GM12878 (cell line): ENCODE measurements at regions not wholly inside any gene's neighbourhood (a gene's known extent, or its start where the extent isn't known, plus 50 kb on each side); places are given as distances from the start of the nearest gene placed in this dataset.

Source experiments
- ATAC-seq: fragments of 200-7000 bp; cut with Tn5 transposase; 3 replicates; pipeline ENCODE4 v1.9.1; 2020; ENCODE audit warnings: mild to moderate bottlenecking, moderate library complexity
- BruUV-seq: library from RNA; stranded (reverse); fragments of 400-500 nt; replicated peaks from 2 replicates; lab custom pipeline; 2021; lab: Mats Ljungman, UMichigan
- CTCF ChIA-PET: fragments of 300-600 bp; sonication (Branson Sonifier 250); formaldehyde crosslinking; extraction: SDS; loops from one replicate; lab custom pipeline; 2021; ENCODE audit warnings: inconsistent platforms; lab: Yijun Ruan, JAX
- POLR2A ChIA-PET: fragments of 350-600 bp; formaldehyde crosslinking; extraction: SDS; loops from one replicate; lab custom pipeline; 2021; ENCODE audit warnings: inconsistent platforms; lab: Charles Lee
- RAD21 ChIA-PET: fragments of 300-600 bp; sonication (Branson Sonifier 250); formaldehyde crosslinking; loops from one replicate; lab custom pipeline; 2023; ENCODE audit warnings: antibody characterized with exemption; ENCODE audit not compliant: unreplicated experiment; lab: Charles Lee
- SMC1A ChIA-PET: fragments of 300-600 bp; sonication (Branson Sonifier 250); formaldehyde crosslinking; loops from one replicate; lab custom pipeline; 2023; ENCODE audit not compliant: unreplicated experiment, uncharacterized antibody; lab: Charles Lee
- DNase-seq: peaks from one replicate; pipeline ENCODE4 v3.0.0-alpha.2; 2011; ENCODE audit warnings: low read depth, low spot score
- FAIRE-seq: peaks from 3 replicates; lab custom pipeline; 2011; peaks lifted over from hg19 to GRCh38; lab: Jason Lieb, UNC
- H2AFZ ChIP-seq: 2 replicates; pipeline ENCODE4 v1.6.0; 2011; ENCODE audit warnings: low read depth, low read length, control low read depth; ENCODE audit not compliant: control insufficient read depth
- H3K27ac ChIP-seq: 2 replicates; pipeline ENCODE4 v1.5.1; 2011; ENCODE audit warnings: control low read depth; ENCODE audit not compliant: control insufficient read depth, insufficient read depth
- H3K27me3 ChIP-seq, 2 experiments: replicated peaks in 1 of 2; 2 replicates each; pipeline versions ENCODE4 v1.6.0 to v1.6.1; 2011; ENCODE audit warnings: low read length in 1 of 2; ENCODE audit not compliant: control insufficient read depth in 2 of 2, insufficient read depth in 2 of 2
- H3K36me3 ChIP-seq, 2 experiments: 2 replicates each; pipeline ENCODE4 v1.5.1; 2011; ENCODE audit warnings: low read length in 1 of 2; ENCODE audit not compliant: control insufficient read depth in 2 of 2, insufficient read depth in 2 of 2
- H3K4me1 ChIP-seq: 2 replicates; pipeline ENCODE4 v1.6.1; 2011; ENCODE audit warnings: mild to moderate bottlenecking, low read length, moderate library complexity, mixed read lengths; ENCODE audit not compliant: control insufficient read depth, insufficient read depth
- H3K4me2 ChIP-seq: 2 replicates; pipeline ENCODE4 v1.6.0; 2011; ENCODE audit warnings: control low read depth; ENCODE audit not compliant: control insufficient read depth, insufficient read depth
- H3K4me3 ChIP-seq: fragments of 200-600 bp; sonication (generic); 2 replicates; pipeline ENCODE4 v1.5.1; 2016
- H3K79me2 ChIP-seq: 2 replicates; pipeline ENCODE4 v1.6.0; 2011; ENCODE audit warnings: low read length; ENCODE audit not compliant: control insufficient read depth, insufficient read depth
- H3K9ac ChIP-seq: 2 replicates; pipeline ENCODE4 v1.8.0; 2011; ENCODE audit warnings: low read length, control low read depth, mixed read lengths; ENCODE audit not compliant: control insufficient read depth, insufficient read depth
- H3K9me3 ChIP-seq: replicated peaks from 3 replicates; pipeline ENCODE4 v1.5.1; 2011; ENCODE audit warnings: mild to moderate bottlenecking, low read length; ENCODE audit not compliant: control insufficient read depth, insufficient read depth
- H4K20me1 ChIP-seq: 2 replicates; pipeline ENCODE4 v1.6.0; 2011; ENCODE audit not compliant: control insufficient read depth, insufficient read depth
- ASH2L ChIP-seq: fragments of 300-600, 200-600 bp; sonication (generic); IDR thresholded peaks from 2 replicates; pipeline ENCODE4 v1.6.1; 2017; ENCODE audit warnings: low read depth, mild to moderate bottlenecking, borderline replicate concordance
- CBFB ChIP-seq: IDR thresholded peaks from 2 replicates; pipeline ENCODE4 v1.6.1; 2016; ENCODE audit warnings: antibody characterized with exemption, low read depth
- CREM ChIP-seq: IDR thresholded peaks from 2 replicates; pipeline ENCODE4 v1.6.1; 2014; ENCODE audit warnings: antibody characterized with exemption, low read depth
- ETV6 ChIP-seq, 2 experiments: fragments of 450-650 bp in 1 of 2; IDR thresholded peaks in 1 of 2; conservative IDR thresholded peaks in 1 of 2; 2 replicates each; pipeline ENCODE4 v1.6.1; 2014; ENCODE audit warnings: antibody characterized with exemption in 1 of 2, borderline replicate concordance in 1 of 2, low read depth in 1 of 2, mild to moderate bottlenecking in 1 of 2, moderate library complexity in 1 of 2
- FOXM1 ChIP-seq: IDR thresholded peaks from 2 replicates; pipeline ENCODE4 v1.6.1; 2012; ENCODE audit warnings: low read depth, mild to moderate bottlenecking, inconsistent platforms, low read length, moderate library complexity
- HDAC2 ChIP-seq: fragments of 200-600 bp; sonication (generic); IDR thresholded peaks from 2 replicates; pipeline ENCODE4 v1.6.1; 2017
- JUND ChIP-seq: IDR thresholded peaks from 2 replicates; pipeline ENCODE4 v1.6.1; 2012; ENCODE audit warnings: low read depth, mild to moderate bottlenecking, low read length, improper control_type of control experiment, moderate library complexity
- KLF5 ChIP-seq: fragments of 450-650 bp; IDR thresholded peaks from 2 replicates; pipeline ENCODE4 v1.6.1; 2014; ENCODE audit warnings: mild to moderate bottlenecking; ENCODE audit not compliant: partially characterized antibody
- NFIC ChIP-seq: IDR thresholded peaks from 2 replicates; pipeline ENCODE4 v1.6.1; 2012; ENCODE audit warnings: low read depth, mild to moderate bottlenecking, inconsistent platforms, low read length, moderate library complexity
- PAX5 ChIP-seq: IDR thresholded peaks from 2 replicates; pipeline ENCODE4 v1.6.1; 2011; ENCODE audit warnings: low read depth, low read length, borderline replicate concordance
- PML ChIP-seq: IDR thresholded peaks from 2 replicates; pipeline ENCODE4 v1.6.1; 2012; ENCODE audit warnings: low read length, inconsistent platforms
- RB1 ChIP-seq: fragments of 450-650 bp; formaldehyde crosslinking; IDR thresholded peaks from 2 replicates; pipeline ENCODE4 v1.6.1; 2017; ENCODE audit warnings: mild to moderate bottlenecking, borderline replicate concordance
- SIX5 ChIP-seq: IDR thresholded peaks from 2 replicates; pipeline ENCODE4 v1.6.1; 2011; ENCODE audit warnings: mild to moderate bottlenecking, low read depth, low read length, moderate library complexity; ENCODE audit not compliant: severe bottlenecking
- SUZ12 ChIP-seq: fragments of 200-600 bp; sonication (generic); IDR thresholded peaks from one replicate; pipeline ENCODE4 v1.6.1; 2018; ENCODE audit warnings: antibody characterized with exemption, mild to moderate bottlenecking; ENCODE audit not compliant: unreplicated experiment
- TCF12 ChIP-seq: IDR thresholded peaks from 2 replicates; pipeline ENCODE4 v1.6.1; 2011; ENCODE audit warnings: low read depth, mild to moderate bottlenecking, low read length
- ZNF207 ChIP-seq: fragments of 450-650 bp; IDR thresholded peaks from 2 replicates; pipeline ENCODE4 v1.6.1; 2014; ENCODE audit warnings: antibody characterized with exemption, mild to moderate bottlenecking, borderline replicate concordance
- ZSCAN29 ChIP-seq: fragments of 450-650 bp; IDR thresholded peaks from 2 replicates; pipeline ENCODE4 v1.6.1; 2017; ENCODE audit warnings: mild to moderate bottlenecking, moderate library complexity
- WGBS: methylation state at CpG from one replicate; pipeline ENCODE4 v1.1.6; 2016; ENCODE audit warnings: low lambda C conversion rate; ENCODE audit not compliant: insufficient replicate concordance, insufficient coverage; ENCODE audit errors: missing lambda C conversion rate; 5-methylcytosine and 5-hydroxymethylcytosine counted together
- in situ Hi-C: fragments of 300-500 bp; cut with MboI; formaldehyde crosslinking; loops from 9 replicates; pipeline ENCODE4 v1.14.3; 2018; ENCODE audit warnings: mixed read lengths
- intact Hi-C: fragments of 100-400 bp; cut with micrococcal nuclease; formaldehyde crosslinking; loops from one replicate; pipeline ENCODE4 v1.14.2; 2022; ENCODE audit not compliant: unreplicated experiment
- TF ChIP-seq, protein P1 (sequence below): IDR thresholded peaks from 2 replicates; pipeline ENCODE4 v1.6.1; 2011; ENCODE audit warnings: borderline replicate concordance, low read depth, mild to moderate bottlenecking, moderate library complexity, mixed read lengths, low read length; ENCODE audit not compliant: insufficient read depth; ENCODE audit errors: extremely low read length

DNA sequence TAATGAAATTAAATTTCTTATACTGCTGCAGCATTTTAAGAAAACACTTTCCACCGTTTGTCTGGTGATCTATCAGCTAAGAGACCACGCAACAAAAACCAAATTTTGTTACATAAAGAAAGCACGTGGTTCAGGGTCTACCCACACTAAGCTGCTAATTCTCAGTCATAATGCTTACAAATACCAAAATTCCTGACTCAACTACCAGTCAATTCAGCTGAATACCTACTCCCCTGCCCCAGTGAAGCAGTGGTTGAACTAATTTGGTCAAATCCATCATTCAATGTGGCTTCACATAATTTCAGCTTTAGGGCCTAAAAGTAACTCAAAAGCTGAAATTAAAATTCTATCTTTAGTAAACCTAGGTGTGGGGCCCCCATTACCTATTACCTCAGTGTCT, 468.6 kb upstream of the ARID1B start (continued):
- TF ChIP-seq ETV6 (conservative IDR thresholded peaks at IDR 0.05 in 1 of 2, IDR thresholded peaks at IDR 0.05 in 1 of 2; ENCODE audit: borderline replicate concordance in 1 of 2, low read depth in 1 of 2) (no peak), FOXM1 (no peak), PML (no peak), ZNF207 (no peak), SIX5 (no peak)
- TF ChIP-seq, protein P1, sequence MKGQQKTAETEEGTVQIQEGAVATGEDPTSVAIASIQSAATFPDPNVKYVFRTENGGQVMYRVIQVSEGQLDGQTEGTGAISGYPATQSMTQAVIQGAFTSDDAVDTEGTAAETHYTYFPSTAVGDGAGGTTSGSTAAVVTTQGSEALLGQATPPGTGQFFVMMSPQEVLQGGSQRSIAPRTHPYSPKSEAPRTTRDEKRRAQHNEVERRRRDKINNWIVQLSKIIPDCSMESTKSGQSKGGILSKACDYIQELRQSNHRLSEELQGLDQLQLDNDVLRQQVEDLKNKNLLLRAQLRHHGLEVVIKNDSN = no peak

- FAIRE-seq (no peak), ATAC-seq (no peak), DNase-seq (no peak)
- Histone ChIP-seq H2AFZ (no peak overlapping the region), H3K36me3 (no peaks in the 10 kb centered on the region), H3K27ac (no peak overlapping the region), H3K9ac (no peak overlapping the region), H3K79me2 (no peaks in the 10 kb centered on the region), H3K27me3 (no peaks in the 10 kb centered on the region; a peak in 1 of 4 replicates), H3K4me2 (no peak overlapping the region), H4K20me1 (no peaks in the 10 kb centered on the region), H3K4me3 (no peak overlapping the region), H3K9me3 (no peaks in the 10 kb centered on the region), H3K4me1 (no peaks in the 10 kb centered on the region)
- CTCF ChIA-PET = no interaction called here
- BruUV-seq = no TSS peak
- intact Hi-C loops (no loop called here), in situ Hi-C loops (no loop called here)
- POLR2A ChIA-PET = no interaction called here
- RAD21 ChIA-PET = no interaction called here
- no peak for TF ChIP-seq HDAC2
- no peak for TF ChIP-seq KLF5
- no peak for TF ChIP-seq ZSCAN29
- no peak for TF ChIP-seq RB1
- TF ChIP-seq PAX5 = no peak
- TF ChIP-seq CBFB = no peak
- TF ChIP-seq TCF12 = no peak
- TF ChIP-seq CREM = no peak
- no peak for TF ChIP-seq JUND
- TF ChIP-seq SUZ12 = no peak
- TF ChIP-seq NFIC = no peak
- no peak for TF ChIP-seq ASH2L
- 62% methylated on average over 3 of the region's 3 CpGs for WGBS
- SMC1A ChIA-PET = no interaction called here
Observed at GRCh38 chr6:156306531-156306930, 470.6 kb upstream of the ARID1B start.
